HL-60 (cell line): ENCODE measurements at regions not wholly inside any gene's neighbourhood (a gene's known extent, or its start where the extent isn't known, plus 50 kb on each side); places are given as distances from the start of the nearest gene placed in this dataset.

Experiments
- DNase-seq, 2 experiments: peaks; one replicate each; pipeline ENCODE4 v3.0.0-alpha.2; 2010 to 2020; ENCODE audit warnings: low read depth in 1 of 2, low spot score in 1 of 2
- H3K27ac ChIP-seq: fragments of 250-450 bp; sonication (Bioruptor Pico); replicated peaks from 2 replicates; pipeline ENCODE4 v1.5.1; 2020; ENCODE audit warnings: mild to moderate bottlenecking, moderate library complexity
- H3K27me3 ChIP-seq: fragments of 250-450 bp; sonication (Bioruptor Pico); 2 replicates; pipeline ENCODE4 v1.5.1; 2021; ENCODE audit warnings: mild to moderate bottlenecking, moderate library complexity; ENCODE audit not compliant: insufficient read depth, poor library complexity, severe bottlenecking
- H3K4me3 ChIP-seq: replicated peaks from 2 replicates; pipeline ENCODE4 v1.5.1; 2011; ENCODE audit warnings: mild to moderate bottlenecking, control low read depth, low read length; ENCODE audit not compliant: insufficient read depth
- CTCF ChIP-seq: IDR thresholded peaks from one replicate; pipeline ENCODE4 v1.5.1; 2011; ENCODE audit warnings: low read length, control low read depth, inconsistent platforms; ENCODE audit not compliant: insufficient read depth
- GABPA ChIP-seq: IDR thresholded peaks from 2 replicates; pipeline ENCODE4 v1.6.1; 2012; ENCODE audit warnings: low read depth
- POLR2AphosphoS5 ChIP-seq: IDR thresholded peaks from 2 replicates; pipeline ENCODE4 v1.6.1; 2012; ENCODE audit warnings: low read depth
- REST ChIP-seq: IDR thresholded peaks from 2 replicates; pipeline ENCODE4 v1.6.1; 2012; ENCODE audit warnings: low read depth; ENCODE audit not compliant: insufficient replicate concordance
- SPI1 ChIP-seq: IDR thresholded peaks from 2 replicates; pipeline ENCODE4 v1.6.1; 2012; ENCODE audit warnings: low read depth, mild to moderate bottlenecking, borderline replicate concordance

- no peak overlapping the region for H3K4me3 ChIP-seq
- no peak overlapping the region for H3K27ac ChIP-seq
- no peak for DNase-seq
- H3K27me3 ChIP-seq: no peaks in the 10 kb centered on the region
- TF ChIP-seq SPI1 (no peak), GABPA (no peak), POLR2AphosphoS5 (no peak), REST (no peak), CTCF (no peak)
These were observed 51.2 kb upstream of the SPRY4 start for GRCh38 chr5:142375944-142376411.
